ENCODE measurements at regions not wholly inside any gene's neighbourhood (a gene's known extent, or its start where the extent isn't known, plus 50 kb on each side); places are given as distances from the start of the nearest gene placed in this dataset.

- BruUV-seq (replicated peaks), result no TSS peak
- no peaks in the 10 kb centered on the region for H3K9me3 ChIP-seq (replicated peaks; ENCODE audit: control insufficient read depth, insufficient read depth, low read length)
- no peaks in the 10 kb centered on the region for H3K4me1 ChIP-seq (ENCODE audit: control insufficient read depth, extremely low read depth, insufficient read depth, low read length)
- dilution Hi-C loops (cut with MboI; ENCODE audit: extremely low pct_ligation_motif_present, low sequenced_read_pairs), result no loop called here
- intact Hi-C loops (cut with micrococcal nuclease), result no loop called here
- no peaks in the 10 kb centered on the region for H3K9me1 ChIP-seq (replicated peaks; ENCODE audit: control insufficient read depth, extremely low read depth, insufficient read depth, low read length)
- no peak overlapping the region for H3K27ac ChIP-seq (ENCODE audit: insufficient read depth, low read depth, low read length)
- DNase-seq (ENCODE audit: low read depth, low spot score) (no peak), FAIRE-seq (no peak)
- ChIA-PET CTCF (no interaction called here), POLR2A (no interaction called here)
- H3K79me2 ChIP-seq (ENCODE audit: control insufficient read depth, insufficient read depth, low read length), result no peaks in the 10 kb centered on the region
- H3K9ac ChIP-seq (replicated peaks; ENCODE audit: extremely low read depth, insufficient read depth, low read length), result no peak overlapping the region
- no peak for TF ChIP-seq GATA2 (IDR thresholded peaks at IDR 0.05; ENCODE audit: insufficient read depth, insufficient read length, low read depth, low read length)
- TF ChIP-seq POLR2AphosphoS5 (IDR thresholded peaks at IDR 0.05; ENCODE audit: insufficient read depth, low read depth, low read length), result no peak
- TF ChIP-seq FOS (IDR thresholded peaks at IDR 0.05; ENCODE audit: borderline replicate concordance, insufficient read depth, low read length), result no peak
- no peak for TF ChIP-seq POLR2A (IDR thresholded peaks at IDR 0.05; ENCODE audit: low read depth, low read length)
- no peak for TF ChIP-seq JUN (IDR thresholded peaks at IDR 0.05; ENCODE audit: borderline replicate concordance, insufficient read depth, insufficient read length, low read depth)
- TF ChIP-seq MYC (IDR thresholded peaks at IDR 0.05; ENCODE audit: low read depth, low read length), result no peak
- no peak for TF ChIP-seq CTCF (IDR thresholded peaks at IDR 0.05; ENCODE audit: extremely low read depth in 1 of 2, insufficient read depth in 1 of 2, low read depth in 1 of 2, low read length in 2 of 2)
- no peak for TF ChIP-seq MAX (IDR thresholded peaks at IDR 0.05; ENCODE audit: insufficient read depth, insufficient read length)
- TF ChIP-seq EZH2 (IDR thresholded peaks at IDR 0.05; ENCODE audit: borderline replicate concordance, low read depth, low read length, severe bottlenecking), result no peak
- no peak overlapping the region for H3K4me3 ChIP-seq (replicated peaks in 1 of 3; ENCODE audit: insufficient read depth in 1 of 3, low read depth in 1 of 3, low read length in 3 of 3)
- no peaks in the 10 kb centered on the region for H4K20me1 ChIP-seq (replicated peaks; ENCODE audit: control insufficient read depth, extremely low read depth, insufficient read depth, low read length)
- peaks cover 0 to 2% of the 10 kb centered on the region in 2 experiments for H3K27me3 ChIP-seq (ENCODE audit: control insufficient read depth in 2 of 2, insufficient read depth in 2 of 2, low read length in 2 of 2)
- H3K36me3 ChIP-seq (ENCODE audit: control insufficient read depth in 2 of 2, extremely low read depth in 1 of 2, insufficient read depth in 2 of 2, low read length in 2 of 2), result no peaks in the 10 kb centered on the region
- no peak overlapping the region for H3K4me2 ChIP-seq (ENCODE audit: insufficient read depth, low read length)
- H2AFZ ChIP-seq (ENCODE audit: low read depth, low read length), result no peak overlapping the region
Measured at GRCh38 chr1:96409087-96409486, 312.5 kb upstream of the PTBP2 start.

Data from endothelial cell of umbilical vein (primary cell).